ENCODE measurements at regions not wholly inside any gene's neighbourhood (a gene's known extent, or its start where the extent isn't known, plus 50 kb on each side); places are given as distances from the start of the nearest gene placed in this dataset.

DNA sequence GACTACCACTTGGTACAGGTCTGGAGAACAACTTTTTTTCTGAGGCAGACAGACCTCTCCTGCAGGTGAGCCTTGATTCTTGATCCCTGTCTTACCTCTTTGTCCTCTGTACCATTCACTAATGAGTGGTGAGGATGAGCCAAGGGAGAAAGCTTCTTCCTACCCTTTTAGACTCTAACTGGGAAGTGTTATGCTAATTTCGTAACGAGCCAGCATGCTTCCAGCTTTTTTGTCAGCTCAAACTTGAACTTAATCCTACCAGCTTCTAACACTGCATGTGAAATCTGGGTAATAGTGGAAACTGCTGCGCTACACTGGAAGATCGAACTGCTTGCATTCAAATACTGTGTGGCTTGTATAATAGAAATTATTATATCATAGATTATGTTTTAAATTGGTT lies 87.0 kb downstream of the NEUROD6 start:
- Mint-ChIP-seq H3K4me1 (ENCODE audit: low read depth, unreplicated experiment) (no peaks in the 10 kb centered on the region), H3K9me3 (ENCODE audit: low read depth, unreplicated experiment) (no peaks in the 10 kb centered on the region), H3K4me3 (ENCODE audit: low read depth, unreplicated experiment) (no peak overlapping the region), H3K36me3 (ENCODE audit: insufficient read depth, unreplicated experiment) (no peaks in the 10 kb centered on the region), H3K27ac (ENCODE audit: unreplicated experiment) (no peak overlapping the region), H3K27me3 (ENCODE audit: unreplicated experiment) (peaks cover 80% of the 10 kb centered on the region)
- BruUV-seq (replicated peaks) = no TSS peak
- CTCF ChIA-PET = no interaction called here
- no peak for DNase-seq
- intact Hi-C loops (cut with micrococcal nuclease; ENCODE audit: unreplicated experiment) = no loop called here
- TF ChIP-seq, protein P1, sequence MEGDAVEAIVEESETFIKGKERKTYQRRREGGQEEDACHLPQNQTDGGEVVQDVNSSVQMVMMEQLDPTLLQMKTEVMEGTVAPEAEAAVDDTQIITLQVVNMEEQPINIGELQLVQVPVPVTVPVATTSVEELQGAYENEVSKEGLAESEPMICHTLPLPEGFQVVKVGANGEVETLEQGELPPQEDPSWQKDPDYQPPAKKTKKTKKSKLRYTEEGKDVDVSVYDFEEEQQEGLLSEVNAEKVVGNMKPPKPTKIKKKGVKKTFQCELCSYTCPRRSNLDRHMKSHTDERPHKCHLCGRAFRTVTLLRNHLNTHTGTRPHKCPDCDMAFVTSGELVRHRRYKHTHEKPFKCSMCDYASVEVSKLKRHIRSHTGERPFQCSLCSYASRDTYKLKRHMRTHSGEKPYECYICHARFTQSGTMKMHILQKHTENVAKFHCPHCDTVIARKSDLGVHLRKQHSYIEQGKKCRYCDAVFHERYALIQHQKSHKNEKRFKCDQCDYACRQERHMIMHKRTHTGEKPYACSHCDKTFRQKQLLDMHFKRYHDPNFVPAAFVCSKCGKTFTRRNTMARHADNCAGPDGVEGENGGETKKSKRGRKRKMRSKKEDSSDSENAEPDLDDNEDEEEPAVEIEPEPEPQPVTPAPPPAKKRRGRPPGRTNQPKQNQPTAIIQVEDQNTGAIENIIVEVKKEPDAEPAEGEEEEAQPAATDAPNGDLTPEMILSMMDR (IDR thresholded peaks at IDR 0.05; ENCODE audit: unreplicated experiment) = no peak

- H3K36me3 Mint-ChIP-seq (ENCODE audit: insufficient read depth, unreplicated experiment) = no peaks in the 10 kb centered on the region
- peaks cover 87% of the 10 kb centered on the region for H3K27me3 Mint-ChIP-seq (ENCODE audit: unreplicated experiment)
- H3K4me3 Mint-ChIP-seq (ENCODE audit: low read depth, unreplicated experiment) = no peak overlapping the region
- H3K27ac Mint-ChIP-seq (ENCODE audit: unreplicated experiment) = no peak overlapping the region
- intact Hi-C loops (cut with micrococcal nuclease; ENCODE audit: unreplicated experiment) = no loop called here
- BruUV-seq (replicated peaks) = no TSS peak
- no peaks in the 10 kb centered on the region for H3K9me3 Mint-ChIP-seq (ENCODE audit: low read depth, unreplicated experiment)
- CTCF ChIA-PET = no interaction called here
- TF ChIP-seq, protein P1 (IDR thresholded peaks at IDR 0.05; ENCODE audit: unreplicated experiment) = no peak
- no peaks in the 10 kb centered on the region for H3K4me1 Mint-ChIP-seq (ENCODE audit: low read depth, unreplicated experiment)
- DNase-seq = no peak
These were observed 89.1 kb downstream of the NEUROD6 start for GRCh38 chr7:31251441-31251840.

- CTCF ChIA-PET = no interaction called here
- TF ChIP-seq, protein P1 (IDR thresholded peaks at IDR 0.05; ENCODE audit: unreplicated experiment) = no peak
- no peak overlapping the region for H3K27ac Mint-ChIP-seq (ENCODE audit: unreplicated experiment)
- BruUV-seq (replicated peaks) = no TSS peak
- H3K4me3 Mint-ChIP-seq (ENCODE audit: low read depth, unreplicated experiment) = no peak overlapping the region
- no peaks in the 10 kb centered on the region for H3K4me1 Mint-ChIP-seq (ENCODE audit: low read depth, unreplicated experiment)
- H3K36me3 Mint-ChIP-seq (ENCODE audit: insufficient read depth, unreplicated experiment) = no peaks in the 10 kb centered on the region
- no peak for DNase-seq
- H3K27me3 Mint-ChIP-seq (ENCODE audit: unreplicated experiment) = peaks cover 95% of the 10 kb centered on the region
- H3K9me3 Mint-ChIP-seq (ENCODE audit: low read depth, unreplicated experiment) = no peaks in the 10 kb centered on the region
- intact Hi-C loops (cut with micrococcal nuclease; ENCODE audit: unreplicated experiment) = no loop called here
These were observed 90.9 kb downstream of the NEUROD6 start for GRCh38 chr7:31249671-31250070.

DNA sequence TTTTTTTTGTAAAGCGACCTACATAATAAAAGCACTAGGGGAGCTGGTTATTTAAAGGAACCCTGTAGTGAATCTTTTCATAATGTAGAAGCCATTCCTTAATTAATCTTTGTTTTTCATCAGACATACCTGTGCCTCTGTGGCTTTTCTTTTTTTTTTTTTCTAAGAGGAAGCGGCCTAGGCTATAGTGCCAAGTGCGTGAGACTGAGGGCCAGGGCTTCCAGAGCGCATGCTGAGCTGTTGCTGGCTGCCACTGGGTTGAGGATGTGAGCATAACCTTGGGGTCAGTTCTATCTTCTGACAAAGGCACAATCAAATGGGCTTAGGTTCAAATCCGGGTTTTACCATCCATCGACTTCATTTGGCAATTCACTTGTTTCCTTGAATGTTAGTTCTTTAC lies 103.7 kb downstream of the NEUROD6 start:
- no peak overlapping the region for H3K27ac Mint-ChIP-seq (ENCODE audit: unreplicated experiment)
- no peaks in the 10 kb centered on the region for H3K36me3 Mint-ChIP-seq (ENCODE audit: insufficient read depth, unreplicated experiment)
- no peaks in the 10 kb centered on the region for H3K4me1 Mint-ChIP-seq (ENCODE audit: low read depth, unreplicated experiment)
- no peak for DNase-seq
- intact Hi-C loops (cut with micrococcal nuclease; ENCODE audit: unreplicated experiment) = no loop called here
- TF ChIP-seq, protein P1 (IDR thresholded peaks at IDR 0.05; ENCODE audit: unreplicated experiment) = no peak
- CTCF ChIA-PET = no interaction called here
- no peak overlapping the region for H3K4me3 Mint-ChIP-seq (ENCODE audit: low read depth, unreplicated experiment)
- H3K27me3 Mint-ChIP-seq (ENCODE audit: unreplicated experiment) = peaks cover 86% of the 10 kb centered on the region
- H3K9me3 Mint-ChIP-seq (ENCODE audit: low read depth, unreplicated experiment) = no peaks in the 10 kb centered on the region
- BruUV-seq (replicated peaks) = no TSS peak
